Thoracic aorta (tissue), 2 donors: ENCODE measurements at regions not wholly inside any gene's neighbourhood (a gene's known extent, or its start where the extent isn't known, plus 50 kb on each side); places are given as distances from the start of the nearest gene placed in this dataset.

Experiments used
- ATAC-seq: fragments of 150-250 bp; one replicate; pipeline ENCODE4 v1.8.0; 2017; ENCODE audit warnings: low read depth; ENCODE audit not compliant: insufficient number of reproducible peaks, low FRiP score
- DNase-seq: peaks from one replicate; pipeline ENCODE4 v3.0.0-alpha.2; 2020; ENCODE audit warnings: low spot score
- H3K27ac ChIP-seq, 2 donors: fragments of 200-600 bp; sonication (generic); 1 replicate in 1 of 2; 2 replicates in 1 of 2; pipeline ENCODE4 v1.5.1; 2016; ENCODE audit warnings: mild to moderate bottlenecking in 2 of 2, moderate library complexity in 2 of 2
- H3K27me3 ChIP-seq: fragments of 200-600 bp; sonication (generic); replicated peaks from 2 replicates; pipeline ENCODE4 v1.6.0; 2016; ENCODE audit warnings: mild to moderate bottlenecking; ENCODE audit not compliant: insufficient read depth
- H3K36me3 ChIP-seq: fragments of 200-600 bp; sonication (generic); one replicate; pipeline ENCODE4 v1.5.1; 2016
- H3K4me1 ChIP-seq, 2 donors: fragments of 200-600 bp; sonication (generic); 1 replicate in 1 of 2; 2 replicates in 1 of 2; pipeline versions ENCODE4 v1.5.1 to v1.6.0; 2016; ENCODE audit warnings: low read depth in 2 of 2, mild to moderate bottlenecking in 1 of 2; ENCODE audit not compliant: control insufficient read depth in 1 of 2
- H3K4me3 ChIP-seq: fragments of 200-600 bp; sonication (generic); 2 replicates; pipeline ENCODE4 v1.5.1; 2016; ENCODE audit warnings: mild to moderate bottlenecking
- H3K9me3 ChIP-seq: fragments of 200-600 bp; sonication (generic); 2 replicates; pipeline ENCODE4 v1.5.1; 2016
- TF ChIP-seq, protein P1 (sequence below): fragments of 200-600 bp; sonication (generic); IDR thresholded peaks from one replicate; pipeline ENCODE4 v1.5.1; 2019; ENCODE audit warnings: antibody characterized with exemption

- no peak for ATAC-seq
- TF ChIP-seq, protein P1, sequence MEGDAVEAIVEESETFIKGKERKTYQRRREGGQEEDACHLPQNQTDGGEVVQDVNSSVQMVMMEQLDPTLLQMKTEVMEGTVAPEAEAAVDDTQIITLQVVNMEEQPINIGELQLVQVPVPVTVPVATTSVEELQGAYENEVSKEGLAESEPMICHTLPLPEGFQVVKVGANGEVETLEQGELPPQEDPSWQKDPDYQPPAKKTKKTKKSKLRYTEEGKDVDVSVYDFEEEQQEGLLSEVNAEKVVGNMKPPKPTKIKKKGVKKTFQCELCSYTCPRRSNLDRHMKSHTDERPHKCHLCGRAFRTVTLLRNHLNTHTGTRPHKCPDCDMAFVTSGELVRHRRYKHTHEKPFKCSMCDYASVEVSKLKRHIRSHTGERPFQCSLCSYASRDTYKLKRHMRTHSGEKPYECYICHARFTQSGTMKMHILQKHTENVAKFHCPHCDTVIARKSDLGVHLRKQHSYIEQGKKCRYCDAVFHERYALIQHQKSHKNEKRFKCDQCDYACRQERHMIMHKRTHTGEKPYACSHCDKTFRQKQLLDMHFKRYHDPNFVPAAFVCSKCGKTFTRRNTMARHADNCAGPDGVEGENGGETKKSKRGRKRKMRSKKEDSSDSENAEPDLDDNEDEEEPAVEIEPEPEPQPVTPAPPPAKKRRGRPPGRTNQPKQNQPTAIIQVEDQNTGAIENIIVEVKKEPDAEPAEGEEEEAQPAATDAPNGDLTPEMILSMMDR: no peak
- no peaks in the 10 kb centered on the region for H3K9me3 ChIP-seq
Observed at GRCh38 chr14:65933400-65934069, 521.0 kb downstream of the FUT8 start.

DNA sequence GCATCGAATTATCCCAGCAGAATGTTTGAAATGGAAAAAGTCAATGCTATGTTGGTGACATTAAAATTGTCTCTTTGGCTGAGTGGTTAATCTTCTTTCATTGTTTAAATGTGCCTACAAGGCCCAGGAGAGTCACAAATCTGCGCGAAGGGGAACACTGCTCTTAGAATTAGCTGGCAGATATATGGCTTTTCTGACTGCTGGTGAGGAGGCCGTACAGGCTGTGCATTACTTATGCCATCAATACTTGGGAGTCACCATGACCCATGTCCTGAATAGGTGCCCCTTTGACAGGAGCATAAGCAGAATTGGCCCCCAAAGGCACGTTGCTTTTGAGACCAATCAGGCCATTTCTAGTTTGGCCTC lies 521.5 kb downstream of the FUT8 start:
- Histone ChIP-seq H3K27ac (no peak overlapping the region), H3K4me3 (no peak overlapping the region), H3K4me1 (no peaks in the 10 kb centered on the region), H3K36me3 (no peaks in the 10 kb centered on the region), H3K9me3 (no peaks in the 10 kb centered on the region), H3K27me3 (no peaks in the 10 kb centered on the region)
- no peak for ATAC-seq
- TF ChIP-seq, protein P1: no peak
- no peak for DNase-seq

More at GRCh38 chr14:65933400-65934069, 521.0 kb downstream of the FUT8 start:
- no peaks in the 10 kb centered on the region for H3K4me1 ChIP-seq
- no peak for DNase-seq
- H3K27me3 ChIP-seq: no peaks in the 10 kb centered on the region
- no peaks in the 10 kb centered on the region for H3K36me3 ChIP-seq
- H3K27ac ChIP-seq: no peak overlapping the region
- H3K4me3 ChIP-seq: no peak overlapping the region

GRCh38 chr14:65936342-65936975 lies 523.9 kb downstream of the FUT8 start:
- ATAC-seq: no peak
- no peak for DNase-seq
- H3K27me3 ChIP-seq: no peaks in the 10 kb centered on the region
- TF ChIP-seq, protein P1: no peak
- no peak overlapping the region for H3K27ac ChIP-seq
- H3K36me3 ChIP-seq: no peaks in the 10 kb centered on the region
- H3K4me3 ChIP-seq: no peak overlapping the region
- no peaks in the 10 kb centered on the region for H3K9me3 ChIP-seq
- H3K4me1 ChIP-seq: no peaks in the 10 kb centered on the region

GRCh38 chr14:65937079-65937959 lies 524.8 kb downstream of the FUT8 start:
- TF ChIP-seq, protein P1: no peak
- ATAC-seq (no peak), DNase-seq (no peak)
- no peak overlapping the region for H3K27ac ChIP-seq
- H3K9me3 ChIP-seq: no peaks in the 10 kb centered on the region
- H3K4me3 ChIP-seq: no peak overlapping the region
- no peaks in the 10 kb centered on the region for H3K27me3 ChIP-seq
- H3K36me3 ChIP-seq: no peaks in the 10 kb centered on the region
- no peaks in the 10 kb centered on the region for H3K4me1 ChIP-seq

- Histone ChIP-seq H3K36me3 (no peaks in the 10 kb centered on the region), H3K27ac (no peak overlapping the region), H3K27me3 (no peaks in the 10 kb centered on the region), H3K4me1 (no peaks in the 10 kb centered on the region), H3K4me3 (no peak overlapping the region), H3K9me3 (no peaks in the 10 kb centered on the region)
- no peak for DNase-seq
- ATAC-seq: no peak
- TF ChIP-seq, protein P1: no peak
Observed at GRCh38 chr14:65937960-65938316, 525.4 kb downstream of the FUT8 start.
